NCI-H510A (cell line): ENCODE measurements at regions not wholly inside any gene's neighbourhood (a gene's known extent, or its start where the extent isn't known, plus 50 kb on each side); places are given as distances from the start of the nearest gene placed in this dataset.

Experiments
- DNase-seq: peaks from one replicate; lab custom pipeline; 2025; lab: John Stamatoyannopoulos, UW

GRCh38 chr2:100222844-100223243 lies 80.5 kb upstream of the AFF3 start:
- DNase-seq = peak; percentile 5

- DNase-seq = no peak
These were observed 76.2 kb upstream of the AFF3 start for GRCh38 chr2:100218552-100218951.

DNA sequence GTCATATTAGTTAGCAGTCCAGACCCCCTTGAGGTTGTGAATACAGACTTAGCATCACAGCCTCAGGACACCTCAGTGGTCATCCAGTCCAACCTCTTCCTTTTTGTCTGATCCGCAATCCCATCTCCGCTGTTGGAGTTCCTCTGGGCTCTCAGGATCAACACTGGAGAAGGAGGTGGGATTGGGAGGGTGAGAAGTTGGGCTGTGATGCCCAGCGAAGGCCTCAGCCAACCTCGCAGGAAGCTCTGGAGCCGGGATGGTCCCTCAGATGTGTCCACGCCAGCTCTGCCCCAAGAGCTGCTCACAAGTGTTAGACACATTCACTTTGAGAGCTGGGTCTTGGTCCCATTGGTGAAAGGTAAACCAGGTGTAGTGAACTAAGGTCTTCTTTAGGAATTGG lies 74.9 kb upstream of the AFF3 start:
- no peak for DNase-seq

DNA sequence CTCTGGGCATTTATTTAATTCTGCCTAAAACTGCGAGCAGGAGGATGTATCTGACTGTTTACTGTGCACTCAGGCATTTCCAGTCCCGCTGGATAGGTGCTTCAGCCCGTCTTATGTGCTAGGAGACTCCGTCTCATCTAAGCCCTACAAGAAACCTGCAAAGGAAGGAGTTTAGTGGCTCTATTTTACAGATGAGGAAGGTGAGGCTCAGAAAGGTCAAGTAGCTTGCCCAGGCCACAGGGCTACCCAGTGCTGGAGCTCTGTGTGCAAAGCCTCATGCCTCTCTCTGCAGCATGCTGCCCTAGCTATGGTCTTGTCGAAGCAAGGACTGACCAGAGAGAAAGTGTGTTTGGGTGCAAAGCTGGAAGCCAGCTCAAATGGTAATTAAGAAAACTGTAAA lies 73.6 kb upstream of the AFF3 start:
- DNase-seq = no peak

DNA sequence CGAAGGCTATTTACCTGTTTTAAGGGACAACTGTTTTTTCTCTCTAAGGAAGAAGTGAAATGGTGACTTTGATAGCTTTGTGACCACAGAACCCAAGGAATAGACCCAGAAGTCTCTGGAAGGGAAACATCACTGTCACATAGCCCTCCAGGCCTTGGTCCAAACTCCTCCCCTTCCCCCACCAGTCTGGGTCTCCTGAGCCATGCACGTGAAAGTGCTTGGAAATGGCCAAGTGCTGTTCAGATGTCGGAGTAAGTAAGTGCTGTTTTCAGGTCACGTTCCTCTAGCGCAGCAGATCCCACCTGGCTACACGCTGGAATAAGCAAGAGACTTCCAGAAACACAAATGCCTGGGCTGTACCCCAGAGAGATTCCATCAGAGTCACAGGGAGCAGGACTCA lies 73.0 kb upstream of the AFF3 start:
- no peak for DNase-seq

DNA sequence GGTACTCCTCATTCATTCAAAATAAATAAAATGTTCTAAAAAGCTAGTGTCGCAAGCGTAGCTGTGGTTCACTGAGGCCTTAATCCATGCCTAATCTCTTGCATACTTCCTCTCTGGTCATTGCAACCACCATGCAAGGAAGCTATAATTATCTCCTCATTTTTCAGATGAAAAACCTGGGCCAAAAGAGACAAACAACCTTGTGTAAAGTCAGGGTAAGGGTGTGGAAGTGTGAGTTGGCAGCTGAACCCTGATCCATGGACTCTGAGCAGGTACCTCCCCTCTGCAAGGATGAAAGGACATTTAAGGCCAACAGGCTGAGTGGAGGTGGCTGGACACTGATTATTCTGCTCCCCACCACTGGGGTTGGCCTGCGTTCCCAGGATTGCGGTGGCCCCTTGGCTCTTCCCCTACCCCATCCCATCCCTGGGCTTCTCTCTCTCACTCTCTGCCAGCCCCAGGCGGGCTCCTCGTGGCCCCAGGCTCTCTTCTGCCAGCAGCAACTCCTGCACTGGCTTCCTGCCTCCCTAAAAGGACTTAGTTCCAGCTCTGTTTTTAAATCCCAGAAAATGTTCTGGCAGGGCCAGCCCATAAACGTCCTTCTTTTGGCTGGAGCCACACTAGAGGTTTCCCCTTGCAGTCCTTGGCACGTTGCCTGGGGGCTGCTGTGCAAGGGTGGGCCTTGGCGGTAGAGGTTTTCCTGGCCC lies 72.0 kb upstream of the AFF3 start:
- no peak for DNase-seq

- DNase-seq = no peak
These were observed 71.2 kb upstream of the AFF3 start for GRCh38 chr2:100213595-100213994.

DNA sequence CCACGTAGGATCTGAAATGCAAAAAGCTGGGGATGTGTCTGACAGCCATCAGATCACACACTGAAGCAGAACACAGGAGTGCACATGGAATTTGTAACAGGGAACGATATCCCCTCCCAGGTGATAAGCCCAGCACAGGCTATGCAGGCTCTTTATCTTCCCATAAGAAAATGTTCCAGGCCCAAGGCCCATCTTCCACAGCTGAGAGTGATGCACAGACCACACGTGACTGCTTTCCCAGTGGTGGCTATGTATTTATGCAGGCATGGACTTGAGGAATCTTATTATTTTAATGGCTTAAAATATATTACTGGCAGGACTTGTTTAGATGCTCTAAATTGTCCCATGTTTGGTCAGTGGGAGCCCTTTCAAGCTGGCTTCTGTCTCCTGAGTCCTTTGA lies 70.5 kb upstream of the AFF3 start:
- no peak for DNase-seq

GRCh38 chr2:100211521-100211920 lies 69.1 kb upstream of the AFF3 start:
- DNase-seq = no peak

DNA sequence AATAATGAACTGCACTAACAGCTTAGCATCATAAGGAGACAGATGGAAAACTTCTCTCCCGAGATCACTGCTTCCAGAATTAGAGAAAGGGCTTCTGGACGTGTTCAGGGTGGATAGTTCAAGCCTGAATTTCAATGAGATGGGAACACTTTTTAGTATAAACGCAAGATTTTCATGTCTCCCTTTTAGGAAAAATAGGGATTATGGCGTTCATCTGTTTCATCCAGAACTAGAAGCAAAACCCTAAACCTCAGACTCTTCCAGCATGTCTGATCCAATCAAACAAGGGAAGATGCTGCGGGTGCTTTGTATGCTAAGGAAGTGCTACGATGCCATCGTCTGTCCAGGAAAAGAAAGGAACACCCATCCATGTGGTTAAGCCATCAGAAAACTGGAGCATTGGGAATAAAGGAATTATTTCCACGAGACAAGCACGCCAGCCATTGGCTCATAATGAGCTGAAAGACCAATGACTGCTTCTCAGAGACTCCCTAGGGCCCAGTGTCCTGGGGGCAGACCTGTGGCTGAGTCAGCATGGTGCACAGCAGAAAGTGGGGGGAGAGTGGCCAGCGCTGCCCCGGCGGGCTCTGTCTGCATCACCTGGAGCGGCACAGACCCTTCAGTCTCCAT lies 65.9 kb upstream of the AFF3 start:
- DNase-seq = no peak

- no peak for DNase-seq
These were observed 65.1 kb upstream of the AFF3 start for GRCh38 chr2:100207411-100207885.

DNA sequence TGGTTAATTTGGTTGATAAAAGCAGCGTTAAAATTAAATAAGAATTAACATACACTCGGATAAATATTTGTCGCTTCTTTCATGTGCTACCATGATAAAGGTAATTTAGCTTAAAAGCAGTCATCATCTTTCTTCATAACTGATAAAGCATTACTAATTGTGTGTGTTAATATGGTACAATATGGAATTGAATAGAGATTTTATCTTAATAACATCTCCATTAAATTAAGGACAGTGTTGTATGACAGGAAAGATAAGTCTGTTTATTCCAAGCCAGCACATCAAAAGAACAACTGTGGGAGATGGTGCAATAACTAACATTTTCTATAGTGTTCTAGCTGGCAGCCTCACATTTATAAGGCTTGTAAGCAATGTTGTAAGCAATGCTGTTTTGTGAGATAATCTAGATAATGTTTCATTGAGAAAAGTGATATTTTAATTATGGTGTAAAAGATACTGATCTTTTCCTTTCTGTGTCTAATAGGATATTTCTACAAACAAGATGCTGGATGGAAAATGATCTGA lies 64.4 kb upstream of the AFF3 start:
- no peak for DNase-seq

DNA sequence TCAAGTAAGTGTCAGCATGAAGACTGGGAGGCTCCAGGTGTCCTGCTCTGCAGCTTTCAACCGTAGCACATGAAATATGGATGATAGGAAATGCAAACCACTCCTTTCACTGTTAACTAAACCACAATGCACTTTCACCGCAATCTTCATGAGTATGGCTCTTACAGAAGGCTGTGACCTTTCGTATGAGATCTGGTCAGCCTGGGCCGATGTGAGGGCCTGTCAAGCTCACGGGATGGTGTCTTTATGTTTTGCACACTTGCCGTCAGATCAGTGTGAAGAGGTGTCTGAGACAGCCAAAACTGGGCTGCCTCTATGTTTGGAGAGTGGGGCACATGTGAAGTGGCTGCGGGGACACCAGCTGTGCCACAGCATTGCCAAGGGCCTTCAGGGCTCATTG lies 62.8 kb upstream of the AFF3 start:
- DNase-seq = no peak

GRCh38 chr2:100202567-100202966 lies 60.2 kb upstream of the AFF3 start:
- no peak for DNase-seq

GRCh38 chr2:100200985-100201384 lies 58.6 kb upstream of the AFF3 start:
- no peak for DNase-seq

- no peak for DNase-seq
These were observed 57.0 kb upstream of the AFF3 start for GRCh38 chr2:100199421-100199820.

DNA sequence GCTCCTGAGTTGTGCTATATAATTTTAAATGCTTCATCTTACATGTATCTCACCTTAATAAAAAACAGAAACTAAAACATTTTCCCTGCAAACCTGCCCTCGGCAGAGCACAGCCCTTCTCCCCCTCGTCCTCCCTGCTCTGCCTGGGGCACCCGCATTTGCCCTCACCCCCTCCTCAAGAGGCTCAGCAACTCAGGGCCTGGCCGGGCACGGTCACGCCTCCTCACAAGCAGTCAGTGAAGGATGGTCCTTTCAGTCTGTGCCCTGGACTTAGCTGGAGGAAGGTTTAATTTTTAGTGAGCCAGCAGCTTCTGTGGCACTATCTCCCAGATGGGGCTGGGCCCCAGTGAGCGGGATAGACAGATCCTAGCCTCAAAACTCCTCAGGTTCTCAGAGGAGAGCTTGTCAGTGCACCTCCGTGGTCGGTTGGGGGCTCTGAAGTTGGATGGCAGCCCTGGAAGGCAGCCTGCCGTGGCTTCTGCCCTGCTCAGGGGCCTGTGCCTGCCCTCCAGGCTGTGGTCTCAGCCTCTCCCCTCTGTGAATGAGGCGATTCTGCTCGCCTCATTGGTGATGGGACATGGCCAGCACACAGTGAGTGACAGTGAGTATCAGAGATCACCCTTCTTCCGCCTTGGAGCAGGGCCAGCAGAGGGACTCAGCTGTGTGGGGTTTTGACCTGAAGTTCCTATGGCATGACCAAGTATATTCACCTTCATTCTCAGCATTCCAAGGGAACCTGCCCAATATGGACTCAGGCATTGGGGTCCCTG lies 56.3 kb upstream of the AFF3 start:
- no peak for DNase-seq

- DNase-seq = peak; percentile 35
These were observed 55.3 kb upstream of the AFF3 start for GRCh38 chr2:100197631-100198153.

DNA sequence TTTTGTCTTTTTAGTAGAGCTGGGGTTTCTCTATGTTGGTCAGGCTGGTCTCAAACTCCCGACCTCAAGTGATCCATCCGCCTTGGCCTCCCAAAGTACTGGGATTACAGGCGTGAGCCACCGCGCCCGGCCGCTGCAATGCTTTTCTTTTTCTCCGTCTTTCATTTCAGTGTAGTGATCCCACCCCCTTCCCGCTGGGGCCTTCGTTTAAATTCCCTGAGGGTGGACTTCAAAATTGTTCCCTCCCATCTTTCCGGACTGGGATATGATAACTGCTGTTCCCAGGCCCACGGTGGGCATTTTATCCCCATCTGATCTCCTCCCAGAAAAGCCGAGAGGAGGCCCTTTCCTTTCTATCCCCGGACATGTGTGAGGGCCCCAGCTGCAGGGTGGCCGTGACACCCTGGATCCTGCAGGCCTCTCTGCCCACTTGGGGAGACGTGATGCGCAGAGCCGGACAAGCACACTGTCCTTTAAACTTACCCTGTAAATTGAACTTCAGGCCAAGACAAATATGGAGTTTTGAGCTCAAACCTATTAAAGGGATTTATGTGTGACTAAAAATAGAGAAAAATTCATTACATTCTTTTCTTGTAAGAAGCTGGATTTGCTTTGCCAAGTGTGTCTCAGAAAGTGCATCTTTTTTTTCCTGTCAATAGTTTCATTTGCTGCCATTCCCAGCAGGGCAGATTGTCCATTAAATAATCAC lies 54.5 kb upstream of the AFF3 start:
- no peak for DNase-seq

DNA sequence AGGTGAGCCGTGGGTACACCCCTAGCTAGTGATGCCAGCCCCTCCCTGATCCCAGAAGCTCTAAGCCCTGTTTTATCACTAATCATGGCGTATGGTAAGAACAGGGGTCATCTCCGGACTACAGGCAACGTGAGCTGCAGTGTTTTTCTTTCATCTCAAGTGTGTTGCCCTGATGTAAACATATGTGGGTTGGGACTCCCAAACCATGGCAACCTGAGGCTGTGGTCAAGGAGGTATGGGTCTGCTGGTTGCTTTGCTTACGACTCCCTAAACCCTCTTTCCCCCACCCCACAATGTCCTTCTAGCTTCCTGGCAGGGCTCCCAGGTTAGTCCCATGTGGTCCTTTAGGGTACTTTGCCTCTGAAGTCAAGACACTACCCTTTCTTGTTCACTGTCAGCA lies 53.6 kb upstream of the AFF3 start:
- DNase-seq = no peak

DNA sequence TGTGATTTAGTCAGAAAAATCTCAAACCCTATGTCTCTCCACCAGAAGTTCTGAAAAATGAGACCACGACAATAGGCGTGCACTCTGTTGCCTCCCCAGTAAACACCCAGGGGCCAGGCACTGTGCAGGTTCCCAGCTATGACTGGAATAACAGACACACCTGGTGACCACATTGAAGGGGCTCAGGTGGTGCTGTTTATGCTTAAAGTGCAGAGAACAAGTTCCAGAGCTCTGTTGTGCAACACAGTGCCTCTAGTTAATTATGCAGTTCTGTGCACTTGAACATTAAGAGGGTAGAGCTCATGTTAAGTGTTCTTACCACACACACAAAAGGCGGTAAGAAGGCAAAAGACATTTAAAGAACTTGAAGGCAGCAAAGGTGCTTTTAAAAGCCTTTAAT lies 52.6 kb upstream of the AFF3 start:
- DNase-seq = no peak

DNA sequence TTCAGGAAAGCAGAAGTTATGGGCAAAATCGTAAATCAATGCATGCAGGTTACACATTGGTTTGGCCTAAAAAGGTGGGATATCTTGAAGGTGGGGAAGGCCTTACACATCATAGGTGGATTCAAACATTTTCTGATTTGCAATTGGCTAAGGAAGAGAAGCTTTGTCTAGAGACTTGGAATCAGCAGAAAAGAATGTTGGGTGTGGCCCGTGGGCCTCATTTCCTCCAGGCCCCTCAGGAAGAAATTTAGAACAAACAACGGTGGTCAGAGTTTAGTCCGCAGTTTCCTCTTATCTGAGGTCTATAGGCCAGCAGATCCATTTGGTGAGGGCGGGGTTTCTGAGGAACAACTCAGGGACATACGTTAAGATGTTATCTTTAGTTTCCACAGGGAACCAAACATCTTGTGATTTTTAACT lies 50.9 kb upstream of the AFF3 start:
- no peak for DNase-seq
